B cell (primary cell): ENCODE measurements at regions not wholly inside any gene's neighbourhood (a gene's known extent, or its start where the extent isn't known, plus 50 kb on each side); places are given as distances from the start of the nearest gene placed in this dataset.

Experiments used
- ATAC-seq: fragments of 200-7000 bp; cut with Tn5 transposase; one replicate; pipeline ENCODE4 v1.10.0; 2021; ENCODE audit warnings: low read depth, mild to moderate bottlenecking, moderate number of reproducible peaks, moderate library complexity
- CTCF ChIA-PET: fragments of 350-600 bp; sonication (Branson Sonifier 250); formaldehyde crosslinking; loops from one replicate; lab custom pipeline; 2021; ENCODE audit warnings: antibody characterized with exemption, inconsistent platforms; lab: Charles Lee
- POLR2A ChIA-PET: fragments of 350-600 bp; sonication (Branson Sonifier 250); formaldehyde crosslinking; loops from one replicate; lab custom pipeline; 2021; ENCODE audit warnings: antibody characterized with exemption; lab: Charles Lee
- DNase-seq: peaks from one replicate; pipeline ENCODE4 v3.0.0; 2013
- H2AFZ ChIP-seq: 2 replicates; pipeline ENCODE4 v1.6.1; 2012; ENCODE audit warnings: mild to moderate bottlenecking, low read depth, low read length; ENCODE audit not compliant: insufficient read depth, poor library complexity, severe bottlenecking
- H3K27ac ChIP-seq, 2 donors: 1 replicate in 1 of 2; 2 replicates in 1 of 2; pipeline ENCODE4 v1.5.1; 2012 to 2013; ENCODE audit warnings: low read length in 2 of 2, mild to moderate bottlenecking in 2 of 2, moderate library complexity in 1 of 2
- H3K27me3 ChIP-seq, 4 experiments: fragments of 200-600 bp in 1 of 4; sonication (generic) in 1 of 4; replicated peaks in 1 of 4; 1 replicate in 2 of 4; 2 replicates in 2 of 4; pipeline versions ENCODE4 v1.6.1 to v1.7.0; 2013 to 2016; ENCODE audit warnings: low read length in 3 of 4, mild to moderate bottlenecking in 2 of 4, mixed read lengths in 1 of 4, moderate library complexity in 1 of 4; ENCODE audit not compliant: insufficient read depth in 4 of 4, control insufficient read depth in 3 of 4; ENCODE audit errors: control extremely low read depth in 1 of 4
- H3K36me3 ChIP-seq, 2 experiments: replicated peaks in 1 of 2; 1 replicate in 1 of 2; 2 replicates in 1 of 2; pipeline versions ENCODE4 v1.6.1 to v1.7.1; 2013; ENCODE audit warnings: low read length in 1 of 2; ENCODE audit not compliant: insufficient read depth in 2 of 2, control insufficient read depth in 1 of 2; ENCODE audit errors: control extremely low read depth in 1 of 2, extremely low read depth in 1 of 2
- H3K4me1 ChIP-seq, 2 donors: fragments of 200-600 bp in 1 of 2; sonication (generic) in 1 of 2; 1 replicate in 1 of 2; 2 replicates in 1 of 2; pipeline versions ENCODE4 v1.5.1 to v1.6.1; 2013 to 2017; ENCODE audit warnings: low read length in 2 of 2; ENCODE audit not compliant: control insufficient read depth in 2 of 2, insufficient read depth in 2 of 2
- H3K4me2 ChIP-seq: replicated peaks from 2 replicates; pipeline ENCODE3; 2012; ENCODE audit warnings: mild to moderate bottlenecking, low read depth, low read length; ENCODE audit not compliant: poor library complexity, severe bottlenecking
- H3K4me3 ChIP-seq, 5 experiments: fragments of 200-600 bp in 1 of 5; sonication (generic) in 1 of 5; 1 replicate in 3 of 5; 2 replicates in 2 of 5; pipeline versions ENCODE4 v1.5.1 to v1.7.0; 2011 to 2016; ENCODE audit warnings: low read length in 4 of 5, mild to moderate bottlenecking in 4 of 5, low read depth in 2 of 5, control low read depth in 1 of 5, moderate library complexity in 1 of 5; ENCODE audit not compliant: insufficient read depth in 1 of 5; ENCODE audit errors: control extremely low read depth in 1 of 5, extremely low read depth in 1 of 5
- H3K79me2 ChIP-seq: fragments of 200-600 bp; sonication (generic); one replicate; pipeline ENCODE4 v1.6.0; 2016; ENCODE audit warnings: low read length; ENCODE audit not compliant: control insufficient read depth, insufficient read depth
- H3K9ac ChIP-seq: fragments of 200-600 bp; sonication (generic); 2 replicates; pipeline ENCODE4 v1.6.1; 2017; ENCODE audit warnings: mild to moderate bottlenecking, low read length, moderate library complexity
- H3K9me3 ChIP-seq, 3 donors: one replicate each; pipeline versions ENCODE4 v1.6.1 to v1.7.1; 2013; ENCODE audit warnings: low read length in 2 of 3; ENCODE audit not compliant: control insufficient read depth in 2 of 3, insufficient read depth in 1 of 3; ENCODE audit errors: control extremely low read depth in 1 of 3
- H4K20me1 ChIP-seq: 2 replicates; pipeline ENCODE4 v1.6.0; 2012; ENCODE audit warnings: mild to moderate bottlenecking, low read length; ENCODE audit not compliant: insufficient read depth, control insufficient read depth, poor library complexity, severe bottlenecking
- H3K27ac Mint-ChIP-seq: one replicate; pipeline ENCODE4 v1.8.0; 2021; ENCODE audit warnings: mixed read lengths
- H3K27me3 Mint-ChIP-seq: one replicate; pipeline ENCODE4 v1.8.0; 2021; ENCODE audit warnings: mixed read lengths
- H3K4me1 Mint-ChIP-seq: one replicate; pipeline ENCODE4 v1.8.0; 2021; ENCODE audit warnings: mixed read lengths
- H3K4me3 Mint-ChIP-seq: one replicate; pipeline ENCODE4 v1.8.0; 2021; ENCODE audit warnings: mixed read lengths
- H3K9me3 Mint-ChIP-seq: one replicate; pipeline ENCODE4 v1.8.0; 2022; ENCODE audit warnings: mixed read lengths; ENCODE audit not compliant: insufficient read depth
- EZH2 ChIP-seq: IDR thresholded peaks from 2 replicates; pipeline ENCODE4 v1.6.1; 2012; ENCODE audit warnings: borderline replicate concordance, low read depth, mild to moderate bottlenecking, moderate library complexity, low read length; ENCODE audit not compliant: insufficient read depth, poor library complexity, severe bottlenecking
- WGBS: methylation state at CpG from one replicate; pipeline ENCODE4 v1.1.5; 2013; ENCODE audit warnings: missing lambda C conversion rate; ENCODE audit not compliant: insufficient coverage; 5-methylcytosine and 5-hydroxymethylcytosine counted together
- intact Hi-C: fragments of 100-400 bp; cut with micrococcal nuclease; formaldehyde crosslinking; loops from one replicate; pipeline ENCODE4 v1.10.0; 2022
- TF ChIP-seq, protein P1 (sequence below): fragments of 200-600 bp; IDR thresholded peaks from one replicate; pipeline ENCODE4 v1.8.0; 2022; ENCODE audit warnings: antibody characterized with exemption, mild to moderate bottlenecking

DNA sequence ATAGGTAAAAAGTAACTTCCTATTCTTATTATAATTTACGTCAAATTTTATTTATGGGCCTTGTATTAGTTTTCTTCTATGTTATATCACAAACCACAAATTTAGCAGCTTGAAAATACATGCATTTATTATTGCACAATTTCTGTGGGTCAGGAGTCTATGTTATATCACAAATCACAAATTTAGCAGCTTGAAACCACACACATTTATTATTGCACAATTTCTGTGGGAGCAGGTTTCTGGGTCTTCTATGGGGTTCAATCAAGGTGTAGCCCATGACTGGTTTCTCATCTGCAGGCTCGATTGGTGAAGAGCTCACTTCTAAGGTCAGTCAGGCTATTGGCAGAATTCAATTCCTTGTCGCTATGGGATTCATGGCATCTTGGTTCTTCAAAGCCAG is 332.7 kb upstream of the HAND2 start:
- no peak for DNase-seq
- H3K27ac Mint-ChIP-seq = no peak overlapping the region
- POLR2A ChIA-PET = no interaction called here

DNA sequence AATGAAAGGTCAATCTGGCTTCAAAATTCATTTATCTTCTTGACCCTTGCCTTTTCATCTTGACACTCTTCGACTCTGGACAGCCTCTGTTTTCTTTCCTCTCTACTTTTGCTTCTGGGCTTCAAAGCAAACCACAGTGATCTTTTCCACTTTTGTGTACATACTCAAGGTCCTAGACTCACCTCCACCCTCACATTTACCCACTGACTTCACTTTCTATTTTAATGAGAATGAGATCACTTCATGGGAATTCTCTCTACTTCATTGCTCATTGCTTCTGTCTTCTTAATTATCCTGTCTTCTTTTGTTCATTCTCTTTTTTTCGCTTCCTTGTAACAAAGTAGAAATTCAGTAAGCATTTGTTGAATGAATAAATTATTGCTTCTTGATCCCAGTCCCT is 330.1 kb upstream of the HAND2 start:
- ATAC-seq = no peak
- 88% methylated on average over 1 of the region's 2 CpGs for whole genome bisulfite sequencing
- no peaks in the 10 kb centered on the region for H4K20me1 ChIP-seq
- H3K79me2 ChIP-seq = no peaks in the 10 kb centered on the region
- no peaks in the 10 kb centered on the region for H3K36me3 ChIP-seq
- intact Hi-C loops = no loop called here
- Mint-ChIP-seq H3K9me3 (peaks cover 7% of the 10 kb centered on the region), H3K4me1 (no peaks in the 10 kb centered on the region), H3K27me3 (no peaks in the 10 kb centered on the region), H3K27ac (no peak overlapping the region), H3K4me3 (no peak overlapping the region)
- TF ChIP-seq, protein P1, sequence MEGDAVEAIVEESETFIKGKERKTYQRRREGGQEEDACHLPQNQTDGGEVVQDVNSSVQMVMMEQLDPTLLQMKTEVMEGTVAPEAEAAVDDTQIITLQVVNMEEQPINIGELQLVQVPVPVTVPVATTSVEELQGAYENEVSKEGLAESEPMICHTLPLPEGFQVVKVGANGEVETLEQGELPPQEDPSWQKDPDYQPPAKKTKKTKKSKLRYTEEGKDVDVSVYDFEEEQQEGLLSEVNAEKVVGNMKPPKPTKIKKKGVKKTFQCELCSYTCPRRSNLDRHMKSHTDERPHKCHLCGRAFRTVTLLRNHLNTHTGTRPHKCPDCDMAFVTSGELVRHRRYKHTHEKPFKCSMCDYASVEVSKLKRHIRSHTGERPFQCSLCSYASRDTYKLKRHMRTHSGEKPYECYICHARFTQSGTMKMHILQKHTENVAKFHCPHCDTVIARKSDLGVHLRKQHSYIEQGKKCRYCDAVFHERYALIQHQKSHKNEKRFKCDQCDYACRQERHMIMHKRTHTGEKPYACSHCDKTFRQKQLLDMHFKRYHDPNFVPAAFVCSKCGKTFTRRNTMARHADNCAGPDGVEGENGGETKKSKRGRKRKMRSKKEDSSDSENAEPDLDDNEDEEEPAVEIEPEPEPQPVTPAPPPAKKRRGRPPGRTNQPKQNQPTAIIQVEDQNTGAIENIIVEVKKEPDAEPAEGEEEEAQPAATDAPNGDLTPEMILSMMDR = no peak
- no peak for TF ChIP-seq EZH2
- no peak overlapping the region for H3K4me2 ChIP-seq
- H3K4me1 ChIP-seq = no peaks in the 10 kb centered on the region
- no peak overlapping the region for H3K4me3 ChIP-seq
- H3K9me3 ChIP-seq = peaks cover 0 to 4% (median 0%) of the 10 kb centered on the region in 3 donors
- ChIA-PET CTCF (no interaction called here), POLR2A (no interaction called here)
- no peak overlapping the region for H3K9ac ChIP-seq
- DNase-seq = no peak
- no peaks in the 10 kb centered on the region for H3K27me3 ChIP-seq
- H2AFZ ChIP-seq = no peak overlapping the region
- H3K27ac ChIP-seq = no peak overlapping the region

More for the DNA sequence above, 332.7 kb upstream of the HAND2 start:
- no peak for ATAC-seq
- Histone ChIP-seq H3K79me2 (no peaks in the 10 kb centered on the region), H3K27me3 (no peaks in the 10 kb centered on the region), H3K4me3 (no peak overlapping the region), H3K4me1 (no peaks in the 10 kb centered on the region), H3K4me2 (no peak overlapping the region), H4K20me1 (no peaks in the 10 kb centered on the region), H2AFZ (no peak overlapping the region), H3K36me3 (no peaks in the 10 kb centered on the region), H3K27ac (no peak overlapping the region), H3K9ac (no peak overlapping the region), H3K9me3 (peaks cover 0 to 5% (median 0%) of the 10 kb centered on the region in 3 donors)
- TF ChIP-seq EZH2 = no peak
- TF ChIP-seq, protein P1 = no peak
- no peak overlapping the region for H3K4me3 Mint-ChIP-seq
- WGBS = 80% methylated on average over 1 of the region's 3 CpGs
- H3K4me1 Mint-ChIP-seq = no peaks in the 10 kb centered on the region
- no peaks in the 10 kb centered on the region for H3K27me3 Mint-ChIP-seq
- CTCF ChIA-PET = no interaction called here
- H3K9me3 Mint-ChIP-seq = peaks cover 5% of the 10 kb centered on the region
- intact Hi-C loops = no loop called here
